ENCODE measurements at regions not wholly inside any gene's neighbourhood (a gene's known extent, or its start where the extent isn't known, plus 50 kb on each side); places are given as distances from the start of the nearest gene placed in this dataset.

- TF ChIP-seq TAF1 (IDR thresholded peaks at IDR 0.05; ENCODE audit: borderline replicate concordance, insufficient read depth, low read length) (no peak), SIN3A (IDR thresholded peaks at IDR 0.05; ENCODE audit: borderline replicate concordance, insufficient read depth, low read length) (no peak), REST (IDR thresholded peaks at IDR 0.05; ENCODE audit: insufficient read depth in 1 of 2, low read depth in 2 of 2, low read length in 2 of 2) (no peak), FOXP2 (optimal IDR thresholded peaks at IDR 0.05; ENCODE audit: borderline replicate concordance, extremely low read depth, extremely low read length, insufficient read depth) (no peak), POLR2AphosphoS5 (IDR thresholded peaks at IDR 0.05; ENCODE audit: low read depth, low read length) (no peak)
Observed at GRCh38 chr15:95520511-95520910, 810.0 kb upstream of the NR2F2 start.

- no peak for TF ChIP-seq POLR2AphosphoS5 (IDR thresholded peaks at IDR 0.05; ENCODE audit: low read depth, low read length)
- TF ChIP-seq SIN3A (IDR thresholded peaks at IDR 0.05; ENCODE audit: borderline replicate concordance, insufficient read depth, low read length), result no peak
- no peak for TF ChIP-seq FOXP2 (optimal IDR thresholded peaks at IDR 0.05; ENCODE audit: borderline replicate concordance, extremely low read depth, extremely low read length, insufficient read depth)
- no peak for TF ChIP-seq REST (IDR thresholded peaks at IDR 0.05; ENCODE audit: insufficient read depth in 1 of 2, low read depth in 2 of 2, low read length in 2 of 2)
- no peak for TF ChIP-seq TAF1 (IDR thresholded peaks at IDR 0.05; ENCODE audit: borderline replicate concordance, insufficient read depth, low read length)
Observed at GRCh38 chr15:95520922-95521321, 809.6 kb upstream of the NR2F2 start.

DNA sequence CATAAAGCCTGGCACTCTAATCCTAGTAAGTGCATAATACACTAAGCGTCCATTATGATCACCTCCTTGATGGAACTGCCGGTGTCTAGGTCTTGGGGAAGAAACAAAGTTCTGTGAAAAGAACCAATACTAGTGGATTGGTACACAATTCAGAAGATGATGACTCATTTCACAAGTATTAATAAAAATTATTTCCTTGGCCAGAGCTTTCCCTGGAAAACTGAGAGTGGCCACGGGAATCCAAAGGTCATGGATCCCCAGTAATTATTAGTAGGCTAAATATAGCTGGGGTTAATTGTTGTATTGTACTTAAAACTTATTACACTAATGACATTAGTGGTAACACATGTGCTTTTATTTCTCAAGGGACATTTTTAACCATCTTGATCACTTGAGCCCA is 808.0 kb upstream of the NR2F2 start:
- TF ChIP-seq POLR2AphosphoS5 (IDR thresholded peaks at IDR 0.05; ENCODE audit: low read depth, low read length), result no peak
- TF ChIP-seq SIN3A (IDR thresholded peaks at IDR 0.05; ENCODE audit: borderline replicate concordance, insufficient read depth, low read length), result no peak
- no peak for TF ChIP-seq REST (IDR thresholded peaks at IDR 0.05; ENCODE audit: insufficient read depth in 1 of 2, low read depth in 2 of 2, low read length in 2 of 2)
- no peak for TF ChIP-seq FOXP2 (optimal IDR thresholded peaks at IDR 0.05; ENCODE audit: borderline replicate concordance, extremely low read depth, extremely low read length, insufficient read depth)
- no peak for TF ChIP-seq TAF1 (IDR thresholded peaks at IDR 0.05; ENCODE audit: borderline replicate concordance, insufficient read depth, low read length)

GRCh38 chr15:95528920-95529319 is 801.6 kb upstream of the NR2F2 start:
- TF ChIP-seq SIN3A (IDR thresholded peaks at IDR 0.05; ENCODE audit: borderline replicate concordance, insufficient read depth, low read length), result no peak
- no peak for TF ChIP-seq REST (IDR thresholded peaks at IDR 0.05; ENCODE audit: insufficient read depth in 1 of 2, low read depth in 2 of 2, low read length in 2 of 2)

- TF ChIP-seq POLR2AphosphoS5 (IDR thresholded peaks at IDR 0.05; ENCODE audit: low read depth, low read length) (no peak), TAF1 (IDR thresholded peaks at IDR 0.05; ENCODE audit: borderline replicate concordance, insufficient read depth, low read length) (no peak), SIN3A (IDR thresholded peaks at IDR 0.05; ENCODE audit: borderline replicate concordance, insufficient read depth, low read length) (no peak), REST (IDR thresholded peaks at IDR 0.05; ENCODE audit: insufficient read depth in 1 of 2, low read depth in 2 of 2, low read length in 2 of 2) (no peak), FOXP2 (optimal IDR thresholded peaks at IDR 0.05; ENCODE audit: borderline replicate concordance, extremely low read depth, extremely low read length, insufficient read depth) (no peak)
Observed at GRCh38 chr15:95536638-95537037, 793.9 kb upstream of the NR2F2 start.

Data from PFSK-1 (cell line).